GM12865 (cell line): ENCODE measurements at regions not wholly inside any gene's neighbourhood (a gene's known extent, or its start where the extent isn't known, plus 50 kb on each side); places are given as distances from the start of the nearest gene placed in this dataset.

Experiments used
- DNase-seq: peaks from one replicate; pipeline ENCODE4 v3.0.0; 2010; ENCODE audit warnings: low read depth
- H3K4me3 ChIP-seq: 2 replicates; pipeline ENCODE4 v1.5.1; 2011; ENCODE audit warnings: mild to moderate bottlenecking, low read depth, low read length, control low read depth
- CTCF ChIP-seq: IDR thresholded peaks from 2 replicates; pipeline ENCODE4 v1.5.1; 2011; ENCODE audit warnings: low read length, control low read depth, low read depth, inconsistent platforms; ENCODE audit not compliant: insufficient read depth; ENCODE audit errors: missing control alignments

- no peak for TF ChIP-seq CTCF
Measured at GRCh38 chr18:78732273-78733210, 247.1 kb upstream of the SALL3 start.

GRCh38 chr18:78733762-78734613, 245.6 kb upstream of the SALL3 start:
- TF ChIP-seq CTCF = no peak
- H3K4me3 ChIP-seq = no peak overlapping the region
- DNase-seq = no peak

More at GRCh38 chr18:78732273-78733210, 247.1 kb upstream of the SALL3 start:
- no peak overlapping the region for H3K4me3 ChIP-seq
- no peak for DNase-seq

GRCh38 chr18:78734614-78734945, 245.0 kb upstream of the SALL3 start:
- no peak overlapping the region for H3K4me3 ChIP-seq
- DNase-seq = no peak
- TF ChIP-seq CTCF = no peak

GRCh38 chr18:78735131-78736014, 244.2 kb upstream of the SALL3 start:
- DNase-seq = no peak
- no peak overlapping the region for H3K4me3 ChIP-seq
- TF ChIP-seq CTCF = no peak

- DNase-seq = no peak
- no peak for TF ChIP-seq CTCF
- no peak overlapping the region for H3K4me3 ChIP-seq
Measured at GRCh38 chr18:78736015-78736690, 243.5 kb upstream of the SALL3 start.
